Ovary (tissue), 3 donors: ENCODE measurements at regions not wholly inside any gene's neighbourhood (a gene's known extent, or its start where the extent isn't known, plus 50 kb on each side); places are given as distances from the start of the nearest gene placed in this dataset.

ENCODE experiments used
- CTCF ChIP-seq, 3 donors: fragments of 450-650 bp in 2 of 3; fragments of 200-600 bp in 1 of 3; IDR thresholded peaks; one replicate each; pipeline versions ENCODE4 v1.5.1 to v1.8.0; 2016 to 2022; ENCODE audit warnings: antibody characterized with exemption in 3 of 3, mild to moderate bottlenecking in 1 of 3
- POLR2A ChIP-seq: fragments of 450-650 bp; IDR thresholded peaks from one replicate; pipeline ENCODE4 v1.6.1; 2017; ENCODE audit warnings: antibody characterized with exemption, mild to moderate bottlenecking, moderate library complexity
- donor health status: DM: no; HTN: no; CAD: no.

- TF ChIP-seq POLR2A (no peak), CTCF (IDR thresholded peaks at IDR 0.05) (no peak)
These were observed 108.5 kb upstream of the PFN2 start for GRCh38 chr3:150079029-150079739.
